ENCODE measurements at regions not wholly inside any gene's neighbourhood (a gene's known extent, or its start where the extent isn't known, plus 50 kb on each side); places are given as distances from the start of the nearest gene placed in this dataset.

DNA sequence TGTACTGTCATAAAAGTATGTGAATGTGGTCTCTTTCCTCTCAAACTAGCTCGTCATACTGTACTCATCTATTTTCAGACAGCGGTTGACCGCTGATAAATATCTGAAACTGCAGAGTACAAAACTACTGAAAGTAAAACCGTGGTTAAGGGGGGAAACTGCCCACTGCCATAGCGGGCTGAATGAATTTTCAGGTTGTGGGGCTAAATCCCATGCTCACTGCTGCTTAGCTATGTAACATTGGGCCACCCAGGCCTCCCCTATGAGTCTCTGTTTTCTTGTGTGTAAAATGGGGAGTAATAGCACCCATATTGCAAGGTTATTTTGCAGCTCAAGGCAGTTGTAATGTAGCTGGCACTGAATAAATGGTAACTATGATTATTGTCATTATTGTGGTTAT, 82.3 kb downstream of the MSX2 start:
- in situ Hi-C loops (cut with MboI; ENCODE audit: low sequenced_read_pairs): no loop called here
- CTCF ChIA-PET: interaction anchor here (0.6 kb wide), 1 partner anchor 11 kb away, joined by 3 read pairs; no protein-coding TSS in a partner anchor
- DNase-seq: no peak

More for the DNA sequence above, 82.3 kb downstream of the MSX2 start:
- intact Hi-C loops (cut with micrococcal nuclease) (no loop called here), dilution Hi-C loops (cut with HindIII; ENCODE audit: low sequenced_read_pairs, unreplicated experiment) (no loop called here)
- Histone ChIP-seq H2BK5ac (ENCODE audit: low read depth, low read length, poor library complexity, severe bottlenecking) (no peak overlapping the region), H3K23ac (ENCODE audit: low read depth, low read length) (no peak overlapping the region), H3K4ac (ENCODE audit: low read depth, low read length) (no peak overlapping the region), H3K9me1 (ENCODE audit: insufficient read depth, low read length) (no peaks in the 10 kb centered on the region), H3K27me3 (ENCODE audit: control insufficient read depth, insufficient read depth, low read length) (no peaks in the 10 kb centered on the region), H3K27ac (ENCODE audit: insufficient read depth, low read length) (no peak overlapping the region), H3K56ac (ENCODE audit: extremely low read depth, insufficient read depth, low read length) (no peak overlapping the region), H3K4me1 (ENCODE audit: control insufficient read depth, insufficient read depth, low read length) (no peaks in the 10 kb centered on the region), H4K8ac (ENCODE audit: low read depth in 2 of 2, low read length in 2 of 2) (no peak overlapping the region), H2AK9ac (replicated peaks; ENCODE audit: low read depth, low read length, poor library complexity) (no peak overlapping the region), H3K18ac (ENCODE audit: low read depth, low read length) (no peak overlapping the region), H4K5ac (ENCODE audit: low read depth, low read length) (no peak overlapping the region), H3K79me1 (ENCODE audit: low read depth in 1 of 2, low read length in 2 of 2) (no peaks in the 10 kb centered on the region), H2AK5ac (ENCODE audit: low read depth, low read length) (no peak overlapping the region), H3K9me3 (ENCODE audit: control insufficient read depth, insufficient read depth, low read length) (no peaks in the 10 kb centered on the region), H3K9ac (ENCODE audit: low read depth, low read length) (no peak overlapping the region), H3K36me3 (ENCODE audit: control insufficient read depth, insufficient read depth, low read length) (no peaks in the 10 kb centered on the region), H2BK20ac (ENCODE audit: low read depth, low read length) (no peak overlapping the region), H2AFZ (replicated peaks; ENCODE audit: low read length, poor library complexity) (no peak overlapping the region), H3K4me3 (ENCODE audit: insufficient read depth, low read depth, low read length) (no peak overlapping the region), H4K20me1 (ENCODE audit: insufficient read depth, low read length) (no peaks in the 10 kb centered on the region), H3K4me2 (ENCODE audit: low read depth, low read length) (no peak overlapping the region), H4K91ac (ENCODE audit: insufficient read depth, low read depth, low read length) (no peak overlapping the region), H2BK15ac (ENCODE audit: low read depth, low read length) (no peak overlapping the region), H2BK120ac (ENCODE audit: low read depth, low read length) (no peak overlapping the region), H3K14ac (replicated peaks; ENCODE audit: low read depth, low read length) (no peak overlapping the region)
- WGBS, 2 experiments (ENCODE audit: extremely low coverage in 2 of 2, insufficient read length in 1 of 2): no CpG with 5 or more reads among the region's 5 CpGs
- BruUV-seq (replicated peaks): no TSS peak
- TF ChIP-seq POLR2A (IDR thresholded peaks at IDR 0.05; ENCODE audit: low read depth, low read length) (no peak), NFE2L2 (IDR thresholded peaks at IDR 0.05; ENCODE audit: low read depth, low read length) (no peak), FOS (IDR thresholded peaks at IDR 0.05; ENCODE audit: low read depth, low read length) (no peak), MXI1 (IDR thresholded peaks at IDR 0.05; ENCODE audit: borderline replicate concordance, low read depth, low read length) (no peak), MAZ (IDR thresholded peaks at IDR 0.05; ENCODE audit: borderline replicate concordance, low read depth, low read length) (no peak), SMC3 (IDR thresholded peaks at IDR 0.05; ENCODE audit: low read depth, low read length) (no peak), CHD1 (IDR thresholded peaks at IDR 0.05; ENCODE audit: low read depth, low read length) (no peak), CEBPB (IDR thresholded peaks at IDR 0.05; ENCODE audit: low read depth, low read length) (no peak), RCOR1 (IDR thresholded peaks at IDR 0.05; ENCODE audit: insufficient replicate concordance, low read length) (no peak), RAD21 (IDR thresholded peaks at IDR 0.05; ENCODE audit: low read length) (no peak), RFX5 (IDR thresholded peaks at IDR 0.05; ENCODE audit: low read depth, low read length) (no peak)
- TF ChIP-seq, protein P1, sequence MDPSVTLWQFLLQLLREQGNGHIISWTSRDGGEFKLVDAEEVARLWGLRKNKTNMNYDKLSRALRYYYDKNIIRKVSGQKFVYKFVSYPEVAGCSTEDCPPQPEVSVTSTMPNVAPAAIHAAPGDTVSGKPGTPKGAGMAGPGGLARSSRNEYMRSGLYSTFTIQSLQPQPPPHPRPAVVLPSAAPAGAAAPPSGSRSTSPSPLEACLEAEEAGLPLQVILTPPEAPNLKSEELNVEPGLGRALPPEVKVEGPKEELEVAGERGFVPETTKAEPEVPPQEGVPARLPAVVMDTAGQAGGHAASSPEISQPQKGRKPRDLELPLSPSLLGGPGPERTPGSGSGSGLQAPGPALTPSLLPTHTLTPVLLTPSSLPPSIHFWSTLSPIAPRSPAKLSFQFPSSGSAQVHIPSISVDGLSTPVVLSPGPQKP (IDR thresholded peaks at IDR 0.05; ENCODE audit: borderline replicate concordance, low read depth, low read length): no peak
- TF ChIP-seq, protein P2, sequence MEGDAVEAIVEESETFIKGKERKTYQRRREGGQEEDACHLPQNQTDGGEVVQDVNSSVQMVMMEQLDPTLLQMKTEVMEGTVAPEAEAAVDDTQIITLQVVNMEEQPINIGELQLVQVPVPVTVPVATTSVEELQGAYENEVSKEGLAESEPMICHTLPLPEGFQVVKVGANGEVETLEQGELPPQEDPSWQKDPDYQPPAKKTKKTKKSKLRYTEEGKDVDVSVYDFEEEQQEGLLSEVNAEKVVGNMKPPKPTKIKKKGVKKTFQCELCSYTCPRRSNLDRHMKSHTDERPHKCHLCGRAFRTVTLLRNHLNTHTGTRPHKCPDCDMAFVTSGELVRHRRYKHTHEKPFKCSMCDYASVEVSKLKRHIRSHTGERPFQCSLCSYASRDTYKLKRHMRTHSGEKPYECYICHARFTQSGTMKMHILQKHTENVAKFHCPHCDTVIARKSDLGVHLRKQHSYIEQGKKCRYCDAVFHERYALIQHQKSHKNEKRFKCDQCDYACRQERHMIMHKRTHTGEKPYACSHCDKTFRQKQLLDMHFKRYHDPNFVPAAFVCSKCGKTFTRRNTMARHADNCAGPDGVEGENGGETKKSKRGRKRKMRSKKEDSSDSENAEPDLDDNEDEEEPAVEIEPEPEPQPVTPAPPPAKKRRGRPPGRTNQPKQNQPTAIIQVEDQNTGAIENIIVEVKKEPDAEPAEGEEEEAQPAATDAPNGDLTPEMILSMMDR (conservative IDR thresholded peaks at IDR 0.05; ENCODE audit: low read depth, low read length): no peak
- TF ChIP-seq, protein P3, sequence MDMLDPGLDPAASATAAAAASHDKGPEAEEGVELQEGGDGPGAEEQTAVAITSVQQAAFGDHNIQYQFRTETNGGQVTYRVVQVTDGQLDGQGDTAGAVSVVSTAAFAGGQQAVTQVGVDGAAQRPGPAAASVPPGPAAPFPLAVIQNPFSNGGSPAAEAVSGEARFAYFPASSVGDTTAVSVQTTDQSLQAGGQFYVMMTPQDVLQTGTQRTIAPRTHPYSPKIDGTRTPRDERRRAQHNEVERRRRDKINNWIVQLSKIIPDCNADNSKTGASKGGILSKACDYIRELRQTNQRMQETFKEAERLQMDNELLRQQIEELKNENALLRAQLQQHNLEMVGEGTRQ (IDR thresholded peaks at IDR 0.05; ENCODE audit: low read depth, low read length): no peak
- POLR2A ChIA-PET (ENCODE audit: unreplicated experiment): no interaction called here
- no peak for ATAC-seq (ENCODE audit: low read depth)
